ENCODE measurements at regions not wholly inside any gene's neighbourhood (a gene's known extent, or its start where the extent isn't known, plus 50 kb on each side); places are given as distances from the start of the nearest gene placed in this dataset.

- TF ChIP-seq, protein P1, sequence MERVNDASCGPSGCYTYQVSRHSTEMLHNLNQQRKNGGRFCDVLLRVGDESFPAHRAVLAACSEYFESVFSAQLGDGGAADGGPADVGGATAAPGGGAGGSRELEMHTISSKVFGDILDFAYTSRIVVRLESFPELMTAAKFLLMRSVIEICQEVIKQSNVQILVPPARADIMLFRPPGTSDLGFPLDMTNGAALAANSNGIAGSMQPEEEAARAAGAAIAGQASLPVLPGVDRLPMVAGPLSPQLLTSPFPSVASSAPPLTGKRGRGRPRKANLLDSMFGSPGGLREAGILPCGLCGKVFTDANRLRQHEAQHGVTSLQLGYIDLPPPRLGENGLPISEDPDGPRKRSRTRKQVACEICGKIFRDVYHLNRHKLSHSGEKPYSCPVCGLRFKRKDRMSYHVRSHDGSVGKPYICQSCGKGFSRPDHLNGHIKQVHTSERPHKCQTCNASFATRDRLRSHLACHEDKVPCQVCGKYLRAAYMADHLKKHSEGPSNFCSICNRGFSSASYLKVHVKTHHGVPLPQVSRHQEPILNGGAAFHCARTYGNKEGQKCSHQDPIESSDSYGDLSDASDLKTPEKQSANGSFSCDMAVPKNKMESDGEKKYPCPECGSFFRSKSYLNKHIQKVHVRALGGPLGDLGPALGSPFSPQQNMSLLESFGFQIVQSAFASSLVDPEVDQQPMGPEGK (CRISPR knock-in tag; IDR thresholded peaks at IDR 0.05; ENCODE audit: borderline replicate concordance), result no peak
- no peak for TF ChIP-seq ESRRG (CRISPR knock-in tag; IDR thresholded peaks at IDR 0.05)
- no peak for TF ChIP-seq POU6F1 (CRISPR knock-in tag; IDR thresholded peaks at IDR 0.05; ENCODE audit: borderline replicate concordance, low read depth)
- TF ChIP-seq ISL1 (CRISPR knock-in tag; IDR thresholded peaks at IDR 0.05), result no peak
- no peak for TF ChIP-seq OSR1 (CRISPR knock-in tag; IDR thresholded peaks at IDR 0.05)
Measured at GRCh38 chr22:48938741-48939140, 888.9 kb downstream of the BRD1 start.

Data from SK-N-SH treated with all-trans-retinoic acid at 6 μM for 48 hours (cell line).